CD14-positive monocyte (primary cell): ENCODE measurements at regions not wholly inside any gene's neighbourhood (a gene's known extent, or its start where the extent isn't known, plus 50 kb on each side); places are given as distances from the start of the nearest gene placed in this dataset.

Experiments used
- DNase-seq, 3 donors: peaks; one replicate each; pipeline ENCODE4 v3.0.0-alpha.2; 2011 to 2022
- H2AFZ ChIP-seq: 2 replicates; pipeline ENCODE4 v1.6.0; 2012; ENCODE audit warnings: mild to moderate bottlenecking, low read depth, low read length, inconsistent platforms; ENCODE audit not compliant: insufficient read depth, poor library complexity, severe bottlenecking
- H3K27ac ChIP-seq, 2 donors: 1 replicate in 1 of 2; 2 replicates in 1 of 2; pipeline ENCODE4 v1.5.1; 2012 to 2013; ENCODE audit warnings: low read length in 2 of 2, control low read depth in 1 of 2, inconsistent platforms in 1 of 2, low read depth in 1 of 2, mild to moderate bottlenecking in 1 of 2
- H3K27me3 ChIP-seq, 2 donors: one replicate each; pipeline versions ENCODE4 v1.6.0 to v1.6.1; 2011 to 2013; ENCODE audit warnings: low read length in 2 of 2; ENCODE audit not compliant: control insufficient read depth in 2 of 2, insufficient read depth in 2 of 2
- H3K36me3 ChIP-seq, 2 donors: replicated peaks in 1 of 2; 1 replicate in 1 of 2; 2 replicates in 1 of 2; pipeline versions ENCODE4 v1.5.1 to v1.6.1; 2012 to 2013; ENCODE audit warnings: low read length in 2 of 2, control low read depth in 1 of 2, inconsistent platforms in 1 of 2, mild to moderate bottlenecking in 1 of 2; ENCODE audit not compliant: insufficient read depth in 2 of 2, control insufficient read depth in 1 of 2
- H3K4me1 ChIP-seq, 2 donors: 1 replicate in 1 of 2; 2 replicates in 1 of 2; pipeline versions ENCODE4 v1.5.1 to v1.6.1; 2012 to 2013; ENCODE audit warnings: low read length in 2 of 2, control low read depth in 1 of 2, inconsistent platforms in 1 of 2, mild to moderate bottlenecking in 1 of 2, moderate library complexity in 1 of 2; ENCODE audit not compliant: insufficient read depth in 2 of 2, control insufficient read depth in 1 of 2
- H3K4me2 ChIP-seq: replicated peaks from 2 replicates; pipeline ENCODE3; 2012; ENCODE audit warnings: low read length, moderate library complexity, mild to moderate bottlenecking; ENCODE audit not compliant: poor library complexity, severe bottlenecking; ENCODE audit errors: extremely low read depth
- H3K4me3 ChIP-seq, 3 experiments: fragments of 200-600 bp in 1 of 3; sonication (generic) in 1 of 3; replicated peaks in 1 of 3; 1 replicate in 2 of 3; 2 replicates in 1 of 3; pipeline ENCODE4 v1.5.1; 2011 to 2013; ENCODE audit warnings: low read length in 3 of 3, mild to moderate bottlenecking in 3 of 3, control low read depth in 2 of 3, low read depth in 2 of 3, inconsistent platforms in 1 of 3, moderate library complexity in 1 of 3
- H3K79me2 ChIP-seq: 2 replicates; pipeline ENCODE4 v1.6.0; 2012; ENCODE audit warnings: mild to moderate bottlenecking, control low read depth, inconsistent platforms, low read length, moderate library complexity; ENCODE audit not compliant: insufficient read depth
- H3K9ac ChIP-seq: 2 replicates; pipeline ENCODE4 v1.6.0; 2017; ENCODE audit warnings: low read length, mild to moderate bottlenecking; ENCODE audit not compliant: insufficient read depth, poor library complexity, severe bottlenecking
- H3K9me3 ChIP-seq, 2 donors: replicated peaks in 1 of 2; 1 replicate in 1 of 2; 2 replicates in 1 of 2; pipeline versions ENCODE4 v1.5.1 to v1.6.1; 2012 to 2013; ENCODE audit warnings: low read length in 2 of 2, control low read depth in 1 of 2; ENCODE audit not compliant: control insufficient read depth in 1 of 2, insufficient read depth in 1 of 2
- H4K20me1 ChIP-seq: 2 replicates; pipeline ENCODE4 v1.6.0; 2012; ENCODE audit warnings: mild to moderate bottlenecking, low read length, control low read depth, moderate library complexity; ENCODE audit not compliant: insufficient read depth
- H3K27ac Mint-ChIP-seq, 7 donors: one replicate each; pipeline ENCODE4 v1.8.0; 2020; ENCODE audit warnings: mild to moderate bottlenecking in 7 of 7, mixed read lengths in 7 of 7, moderate library complexity in 6 of 7, inconsistent platforms in 2 of 7
- H3K27me3 Mint-ChIP-seq, 3 donors: one replicate each; pipeline ENCODE4 v1.8.0; 2021 to 2022; ENCODE audit warnings: low read depth in 3 of 3, mild to moderate bottlenecking in 3 of 3, mixed read lengths in 3 of 3, moderate library complexity in 3 of 3, inconsistent platforms in 1 of 3
- H3K36me3 Mint-ChIP-seq, 2 donors: one replicate each; pipeline ENCODE4 v1.8.0; 2020; ENCODE audit warnings: mixed read lengths in 2 of 2, inconsistent platforms in 1 of 2, mild to moderate bottlenecking in 1 of 2
- H3K4me1 Mint-ChIP-seq: one replicate; pipeline ENCODE4 v1.8.0; 2020; ENCODE audit warnings: mild to moderate bottlenecking, mixed read lengths
- H3K4me3 Mint-ChIP-seq, 2 donors: one replicate each; pipeline ENCODE4 v1.8.0; 2020; ENCODE audit warnings: mild to moderate bottlenecking in 2 of 2, mixed read lengths in 2 of 2, moderate library complexity in 1 of 2
- H3K9me3 Mint-ChIP-seq, 7 donors: one replicate each; pipeline ENCODE4 v1.8.0; 2020 to 2022; ENCODE audit warnings: mixed read lengths in 7 of 7, mild to moderate bottlenecking in 6 of 7, moderate library complexity in 6 of 7, inconsistent platforms in 2 of 7
- CTCF ChIP-seq: fragments of 200-600 bp; IDR thresholded peaks from one replicate; pipeline ENCODE4 v1.8.0; 2022; ENCODE audit warnings: antibody characterized with exemption, mild to moderate bottlenecking
- WGBS: methylation state at CpG from one replicate; pipeline ENCODE4 v1.1.5; 2013; ENCODE audit warnings: missing lambda C conversion rate; ENCODE audit not compliant: insufficient coverage; 5-methylcytosine and 5-hydroxymethylcytosine counted together
- intact Hi-C, 2 donors: fragments of 100-400 bp; cut with micrococcal nuclease; formaldehyde crosslinking; loops; one replicate each; pipeline versions ENCODE4 v1.15.0 to v1.15.1; 2023

GRCh38 chr12:77357655-77358054 lies 292.3 kb upstream of the E2F7 start:
- no peak overlapping the region for H3K9ac ChIP-seq
- no peaks in the 10 kb centered on the region for H3K27me3 ChIP-seq
- no peak for TF ChIP-seq CTCF
- no peaks in the 10 kb centered on the region for H3K4me1 ChIP-seq
- no peaks in the 10 kb centered on the region for H4K20me1 ChIP-seq
- H3K4me3 Mint-ChIP-seq: no peak overlapping the region
- no peak for DNase-seq
- no peaks in the 10 kb centered on the region for H3K27me3 Mint-ChIP-seq
- no peaks in the 10 kb centered on the region for H3K36me3 ChIP-seq
- no peak overlapping the region for H3K4me3 ChIP-seq
- H3K4me2 ChIP-seq: no peak overlapping the region
- no peaks in the 10 kb centered on the region for H3K79me2 ChIP-seq
- intact Hi-C loops: no loop called here
- peaks cover 0 to 6% (median 3%) of the 10 kb centered on the region in 7 donors for H3K9me3 Mint-ChIP-seq
- H3K4me1 Mint-ChIP-seq: no peaks in the 10 kb centered on the region
- H3K9me3 ChIP-seq: no peaks in the 10 kb centered on the region
- H3K27ac Mint-ChIP-seq: no peak overlapping the region
- WGBS: no CpG with 5 or more reads among the region's 6 CpGs
- no peak overlapping the region for H2AFZ ChIP-seq
- no peak overlapping the region for H3K27ac ChIP-seq
- no peaks in the 10 kb centered on the region for H3K36me3 Mint-ChIP-seq

GRCh38 chr12:77354766-77355362 lies 289.5 kb upstream of the E2F7 start:
- DNase-seq: no peak
- H3K9me3 Mint-ChIP-seq: peaks cover 0 to 10% (median 3%) of the 10 kb centered on the region in 7 donors
- Histone ChIP-seq H3K4me2 (no peak overlapping the region), H3K27ac (no peak overlapping the region), H3K4me3 (no peak overlapping the region), H3K9ac (no peak overlapping the region), H3K4me1 (no peaks in the 10 kb centered on the region), H2AFZ (no peak overlapping the region), H3K79me2 (no peaks in the 10 kb centered on the region), H4K20me1 (no peaks in the 10 kb centered on the region), H3K9me3 (no peaks in the 10 kb centered on the region), H3K36me3 (no peaks in the 10 kb centered on the region), H3K27me3 (no peaks in the 10 kb centered on the region)
- intact Hi-C loops: no loop called here
- TF ChIP-seq CTCF: no peak
- H3K27me3 Mint-ChIP-seq: no peaks in the 10 kb centered on the region
- no peaks in the 10 kb centered on the region for H3K36me3 Mint-ChIP-seq
- no peak overlapping the region for H3K27ac Mint-ChIP-seq
- H3K4me1 Mint-ChIP-seq: no peaks in the 10 kb centered on the region
- no CpG with 5 or more reads among the region's 2 CpGs for WGBS
- H3K4me3 Mint-ChIP-seq: no peak overlapping the region
